ENCODE measurements at regions not wholly inside any gene's neighbourhood (a gene's known extent, or its start where the extent isn't known, plus 50 kb on each side); places are given as distances from the start of the nearest gene placed in this dataset.

- TF ChIP-seq, protein P1, sequence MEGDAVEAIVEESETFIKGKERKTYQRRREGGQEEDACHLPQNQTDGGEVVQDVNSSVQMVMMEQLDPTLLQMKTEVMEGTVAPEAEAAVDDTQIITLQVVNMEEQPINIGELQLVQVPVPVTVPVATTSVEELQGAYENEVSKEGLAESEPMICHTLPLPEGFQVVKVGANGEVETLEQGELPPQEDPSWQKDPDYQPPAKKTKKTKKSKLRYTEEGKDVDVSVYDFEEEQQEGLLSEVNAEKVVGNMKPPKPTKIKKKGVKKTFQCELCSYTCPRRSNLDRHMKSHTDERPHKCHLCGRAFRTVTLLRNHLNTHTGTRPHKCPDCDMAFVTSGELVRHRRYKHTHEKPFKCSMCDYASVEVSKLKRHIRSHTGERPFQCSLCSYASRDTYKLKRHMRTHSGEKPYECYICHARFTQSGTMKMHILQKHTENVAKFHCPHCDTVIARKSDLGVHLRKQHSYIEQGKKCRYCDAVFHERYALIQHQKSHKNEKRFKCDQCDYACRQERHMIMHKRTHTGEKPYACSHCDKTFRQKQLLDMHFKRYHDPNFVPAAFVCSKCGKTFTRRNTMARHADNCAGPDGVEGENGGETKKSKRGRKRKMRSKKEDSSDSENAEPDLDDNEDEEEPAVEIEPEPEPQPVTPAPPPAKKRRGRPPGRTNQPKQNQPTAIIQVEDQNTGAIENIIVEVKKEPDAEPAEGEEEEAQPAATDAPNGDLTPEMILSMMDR (IDR thresholded peaks at IDR 0.05), result no peak
- no peak for TF ChIP-seq POLR2A (IDR thresholded peaks at IDR 0.05)
Observed at GRCh38 chr10:78970261-78970660, 98.5 kb upstream of the ZMIZ1 start.

Data from right lobe of liver (tissue), 4 donors.